ENCODE measurements at regions not wholly inside any gene's neighbourhood (a gene's known extent, or its start where the extent isn't known, plus 50 kb on each side); places are given as distances from the start of the nearest gene placed in this dataset.

GRCh38 chr9:78573205-78573604 is 276.3 kb downstream of the PSAT1 start:
- no peak overlapping the region for H3K4me3 ChIP-seq
- no peak for DNase-seq (ENCODE audit: low spot score)
- H3K27ac ChIP-seq = no peak overlapping the region
- no peaks in the 10 kb centered on the region for H3K36me3 ChIP-seq
- no peaks in the 10 kb centered on the region for H3K9me3 ChIP-seq
- no peaks in the 10 kb centered on the region for H3K27me3 ChIP-seq
- H3K4me1 ChIP-seq = no peaks in the 10 kb centered on the region
- TF ChIP-seq CTCF (IDR thresholded peaks at IDR 0.05) = no peak

GRCh38 chr9:78573669-78574068 is 276.7 kb downstream of the PSAT1 start:
- H3K4me1 ChIP-seq = no peaks in the 10 kb centered on the region
- no peak overlapping the region for H3K4me3 ChIP-seq
- H3K27ac ChIP-seq = no peak overlapping the region
- DNase-seq (ENCODE audit: low spot score) = no peak
- no peaks in the 10 kb centered on the region for H3K27me3 ChIP-seq
- H3K9me3 ChIP-seq = no peaks in the 10 kb centered on the region
- no peak for TF ChIP-seq CTCF (IDR thresholded peaks at IDR 0.05)
- no peaks in the 10 kb centered on the region for H3K36me3 ChIP-seq

- Histone ChIP-seq H3K9me3 (no peaks in the 10 kb centered on the region), H3K4me3 (no peak overlapping the region), H3K27ac (no peak overlapping the region), H3K4me1 (no peaks in the 10 kb centered on the region), H3K36me3 (no peaks in the 10 kb centered on the region), H3K27me3 (no peaks in the 10 kb centered on the region)
- no peak for TF ChIP-seq CTCF (IDR thresholded peaks at IDR 0.05)
- no peak for DNase-seq (ENCODE audit: low spot score)
These were observed 277.6 kb downstream of the PSAT1 start for GRCh38 chr9:78574354-78575045.

GRCh38 chr9:78575081-78575480 is 278.2 kb downstream of the PSAT1 start:
- H3K36me3 ChIP-seq = no peaks in the 10 kb centered on the region
- DNase-seq (ENCODE audit: low spot score) = no peak
- H3K4me3 ChIP-seq = no peak overlapping the region
- no peaks in the 10 kb centered on the region for H3K27me3 ChIP-seq
- H3K9me3 ChIP-seq = no peaks in the 10 kb centered on the region
- no peaks in the 10 kb centered on the region for H3K4me1 ChIP-seq
- no peak overlapping the region for H3K27ac ChIP-seq
- no peak for TF ChIP-seq CTCF (IDR thresholded peaks at IDR 0.05)

GRCh38 chr9:78575771-78576170 is 278.8 kb downstream of the PSAT1 start:
- no peak for TF ChIP-seq CTCF (IDR thresholded peaks at IDR 0.05)
- H3K9me3 ChIP-seq = no peaks in the 10 kb centered on the region
- DNase-seq (ENCODE audit: low spot score) = no peak
- H3K4me3 ChIP-seq = no peak overlapping the region
- H3K4me1 ChIP-seq = no peaks in the 10 kb centered on the region
- no peaks in the 10 kb centered on the region for H3K27me3 ChIP-seq
- no peak overlapping the region for H3K27ac ChIP-seq
- no peaks in the 10 kb centered on the region for H3K36me3 ChIP-seq
